Hippocampal formation (tissue), 2 donors: ENCODE measurements at regions not wholly inside any gene's neighbourhood (a gene's known extent, or its start where the extent isn't known, plus 50 kb on each side); places are given as distances from the start of the nearest gene placed in this dataset.

Experiments used
- DNase-seq, 2 donors: peaks; one replicate each; lab custom pipeline; 2025; lab: John Stamatoyannopoulos, UW

- DNase-seq, result no peak
Measured at GRCh38 chr3:158970006-158970405, 168.2 kb downstream of the MFSD1 start.

GRCh38 chr3:158974904-158975303 is 173.1 kb downstream of the MFSD1 start:
- no peak for DNase-seq

- DNase-seq, result no peak
Measured at GRCh38 chr3:158976966-158977365, 175.1 kb downstream of the MFSD1 start.

- DNase-seq, result no peak
Measured at GRCh38 chr3:158977497-158977896, 175.6 kb downstream of the MFSD1 start.

GRCh38 chr3:158983216-158984099 is 181.6 kb downstream of the MFSD1 start:
- DNase-seq, result no peak

GRCh38 chr3:158991146-158991705 is 189.4 kb downstream of the MFSD1 start:
- no peak for DNase-seq

GRCh38 chr3:158992463-158992862 is 190.6 kb downstream of the MFSD1 start:
- DNase-seq, result no peak

- DNase-seq, result peak in 1 of 2 donors; percentile 4
Measured at GRCh38 chr3:158994386-158994785, 192.5 kb downstream of the MFSD1 start.

GRCh38 chr3:159001711-159002110 is 199.9 kb downstream of the MFSD1 start:
- no peak for DNase-seq

GRCh38 chr3:159005137-159005536 is 203.3 kb downstream of the MFSD1 start:
- DNase-seq, result no peak

- DNase-seq, result no peak
Measured at GRCh38 chr3:159007331-159007730, 205.5 kb downstream of the MFSD1 start.

GRCh38 chr3:159008401-159008800 is 206.5 kb downstream of the MFSD1 start:
- DNase-seq, result no peak

- no peak for DNase-seq
Measured at GRCh38 chr3:159018341-159018740, 216.5 kb downstream of the MFSD1 start.

- no peak for DNase-seq
Measured at GRCh38 chr3:159025733-159026132, 223.9 kb downstream of the MFSD1 start.

GRCh38 chr3:159026510-159026909 is 224.7 kb downstream of the MFSD1 start:
- no peak for DNase-seq

- DNase-seq, result no peak
Measured at GRCh38 chr3:159028706-159029105, 226.9 kb downstream of the MFSD1 start.

GRCh38 chr3:159029306-159030026 is 227.6 kb downstream of the MFSD1 start:
- DNase-seq, result no peak

- no peak for DNase-seq
Measured at GRCh38 chr3:159030138-159030670, 228.3 kb downstream of the MFSD1 start.

GRCh38 chr3:159030886-159031679 is 229.2 kb downstream of the MFSD1 start:
- DNase-seq, result no peak

- DNase-seq, result no peak
Measured at GRCh38 chr3:159032311-159032710, 230.5 kb downstream of the MFSD1 start.

GRCh38 chr3:159038405-159038804 is 236.6 kb downstream of the MFSD1 start:
- no peak for DNase-seq

GRCh38 chr3:159039286-159039685 is 237.4 kb downstream of the MFSD1 start:
- DNase-seq, result no peak
